Fibroblast of mammary gland (primary cell): ENCODE measurements at regions not wholly inside any gene's neighbourhood (a gene's known extent, or its start where the extent isn't known, plus 50 kb on each side); places are given as distances from the start of the nearest gene placed in this dataset.

ENCODE experiments used
- DNase-seq: peaks from one replicate; pipeline ENCODE4 v3.0.0-alpha.2; 2010; ENCODE audit warnings: low read depth
- H3K4me3 ChIP-seq: 2 replicates; pipeline ENCODE4 v1.5.1; 2011; ENCODE audit warnings: low read depth, mild to moderate bottlenecking, low read length, moderate library complexity; ENCODE audit not compliant: control insufficient read depth
- CTCF ChIP-seq: conservative IDR thresholded peaks from 2 replicates; pipeline ENCODE4 v1.5.1; 2011; ENCODE audit warnings: low read depth, low read length, inconsistent platforms; ENCODE audit not compliant: control insufficient read depth, insufficient read depth

- DNase-seq: no peak
- H3K4me3 ChIP-seq: no peak overlapping the region
- TF ChIP-seq CTCF: no peak
These were observed 73.6 kb downstream of the BMP2 start for GRCh38 chr20:6841128-6841527.

- DNase-seq: no peak
- no peak overlapping the region for H3K4me3 ChIP-seq
- no peak for TF ChIP-seq CTCF
These were observed 77.7 kb downstream of the BMP2 start for GRCh38 chr20:6845141-6845540.

GRCh38 chr20:6848041-6848440 lies 80.6 kb downstream of the BMP2 start:
- no peak overlapping the region for H3K4me3 ChIP-seq
- DNase-seq: no peak
- TF ChIP-seq CTCF: no peak

GRCh38 chr20:6848992-6849391 lies 81.5 kb downstream of the BMP2 start:
- TF ChIP-seq CTCF: no peak
- no peak overlapping the region for H3K4me3 ChIP-seq
- DNase-seq: no peak

GRCh38 chr20:6851136-6851535 lies 83.7 kb downstream of the BMP2 start:
- no peak for TF ChIP-seq CTCF
- H3K4me3 ChIP-seq: no peak overlapping the region
- DNase-seq: no peak

GRCh38 chr20:6852478-6852877 lies 85.0 kb downstream of the BMP2 start:
- TF ChIP-seq CTCF: no peak
- no peak overlapping the region for H3K4me3 ChIP-seq
- DNase-seq: no peak

GRCh38 chr20:6855104-6855503 lies 87.6 kb downstream of the BMP2 start:
- no peak for DNase-seq
- H3K4me3 ChIP-seq: no peak overlapping the region
- no peak for TF ChIP-seq CTCF
